Inflammatory macrophage (primary cell): ENCODE measurements at regions not wholly inside any gene's neighbourhood (a gene's known extent, or its start where the extent isn't known, plus 50 kb on each side); places are given as distances from the start of the nearest gene placed in this dataset.
"Not testable (repeated sequence)": the region's sequence is repeated elsewhere in the genome, so short reads cannot be mapped to it uniquely, and the experiment has no call there.

Experiments
- DNase-seq, 2 donors: peaks; one replicate each; pipeline ENCODE4 v3.0.0-alpha.2; 2020 to 2022

DNA sequence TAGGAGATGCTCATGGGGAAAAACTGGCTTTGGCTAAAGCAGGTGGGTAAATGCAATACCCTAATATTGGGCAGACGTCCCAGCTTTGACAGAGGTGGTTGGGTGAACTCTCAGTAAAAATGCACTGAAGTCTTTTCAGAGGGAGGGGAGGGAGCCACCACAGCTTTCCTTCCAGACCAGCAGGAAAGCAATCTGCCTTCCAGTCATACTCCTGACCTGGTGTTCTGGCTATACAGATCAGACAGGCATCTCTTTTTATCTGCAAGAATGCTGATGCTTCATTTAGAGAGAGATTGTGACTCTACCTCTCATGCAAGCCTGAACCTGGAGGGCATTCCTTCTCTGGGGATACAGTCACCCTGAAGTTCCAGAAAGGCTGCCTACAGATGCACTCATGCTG, 52.6 kb upstream of the ICA1 start:
- no peak for DNase-seq

DNA sequence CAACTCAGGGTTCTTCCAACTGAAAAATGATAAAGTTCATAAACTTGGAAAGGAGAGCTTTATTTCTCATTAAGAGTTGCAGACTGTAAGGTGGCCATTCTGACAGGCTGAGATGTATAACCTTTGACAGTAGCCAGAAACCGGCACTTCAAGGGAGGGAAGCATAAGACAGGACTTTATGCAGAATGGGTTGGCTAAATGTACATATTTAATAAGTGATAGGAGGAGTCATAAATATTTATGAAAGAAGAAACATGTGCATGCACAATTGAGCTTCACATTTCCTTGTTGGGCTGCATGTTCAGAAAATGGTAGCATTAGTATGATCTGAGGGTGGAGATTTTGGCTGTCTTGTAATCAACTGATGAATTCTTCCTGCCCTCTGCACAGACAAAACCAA, 57.1 kb upstream of the ICA1 start:
- DNase-seq: no peak

DNA sequence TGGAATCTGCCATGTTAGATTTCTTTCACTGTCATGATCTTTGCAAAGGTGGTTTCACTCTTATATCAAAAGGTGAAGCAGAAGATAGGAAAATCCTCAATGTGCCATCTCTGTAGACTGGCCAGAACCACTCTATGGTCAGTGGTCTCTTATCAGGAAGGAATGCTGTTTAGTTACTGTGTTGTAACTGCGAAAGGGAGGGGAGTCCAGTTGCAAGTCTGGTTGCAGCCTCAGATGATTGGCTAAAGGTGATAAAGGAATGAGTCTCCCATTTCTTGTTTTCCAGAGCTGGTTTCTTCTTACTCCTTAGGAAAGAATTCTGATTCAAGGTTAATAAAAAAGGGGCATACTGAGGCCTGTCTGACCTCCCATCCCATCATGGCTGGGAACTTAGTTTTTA, 58.2 kb upstream of the ICA1 start:
- DNase-seq: no peak

DNA sequence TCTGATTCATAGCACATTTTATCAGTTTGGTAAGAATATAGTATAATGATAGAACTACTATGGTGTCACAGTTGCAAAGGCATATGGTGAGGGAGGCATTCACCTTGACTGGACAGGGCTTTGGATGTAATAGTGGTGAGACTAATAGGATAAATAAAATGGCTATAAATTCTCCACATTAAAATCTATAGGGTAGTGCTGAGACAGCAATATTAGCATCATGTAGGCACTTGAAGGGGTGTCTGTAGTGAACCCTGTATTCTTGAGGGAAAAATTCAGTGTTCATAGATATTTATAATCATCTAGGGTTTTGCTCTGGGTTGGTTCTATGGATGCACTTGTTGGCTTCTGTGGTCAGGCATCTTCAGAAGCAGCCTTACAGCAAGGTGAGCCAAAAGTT, 59.3 kb upstream of the ICA1 start:
- DNase-seq: no peak

DNA sequence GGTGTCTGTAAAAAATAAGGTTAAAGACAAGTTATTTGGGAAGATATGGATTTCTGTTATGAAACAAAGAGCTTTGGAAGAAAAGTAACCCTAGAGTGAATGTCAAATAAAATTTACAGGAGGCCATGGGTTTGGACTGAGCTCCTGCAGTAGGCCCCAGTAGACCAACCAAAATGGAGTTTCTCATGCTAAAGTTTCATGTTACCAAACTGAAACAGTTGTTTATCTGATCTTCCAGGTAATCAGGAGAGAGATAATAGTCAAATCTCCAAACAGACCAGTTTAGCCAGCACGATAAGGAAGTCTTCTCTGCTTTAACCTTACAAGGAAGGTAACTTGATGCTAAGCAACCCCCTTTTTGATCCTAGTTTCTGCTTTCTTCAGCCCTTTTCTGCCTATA, 60.7 kb upstream of the ICA1 start:
- DNase-seq: no peak

DNA sequence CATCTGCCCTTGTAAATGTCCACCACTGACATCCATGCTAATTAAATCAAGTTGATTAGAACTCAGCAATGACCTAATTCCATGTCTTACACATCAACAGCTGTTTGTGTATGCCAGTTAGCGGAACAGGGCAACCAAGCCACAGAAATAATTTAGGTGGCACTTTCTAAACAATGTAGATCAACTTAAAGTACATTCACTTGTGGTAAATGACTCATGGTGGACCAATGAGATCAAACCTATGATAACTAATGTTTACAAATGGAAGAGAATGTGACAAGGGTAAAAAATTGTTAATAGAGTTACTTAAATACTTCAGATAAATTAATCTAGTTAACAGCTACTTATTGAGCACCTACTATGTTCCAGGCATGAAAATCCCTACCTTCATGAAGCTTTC, 63.1 kb upstream of the ICA1 start:
- no peak for DNase-seq

DNA sequence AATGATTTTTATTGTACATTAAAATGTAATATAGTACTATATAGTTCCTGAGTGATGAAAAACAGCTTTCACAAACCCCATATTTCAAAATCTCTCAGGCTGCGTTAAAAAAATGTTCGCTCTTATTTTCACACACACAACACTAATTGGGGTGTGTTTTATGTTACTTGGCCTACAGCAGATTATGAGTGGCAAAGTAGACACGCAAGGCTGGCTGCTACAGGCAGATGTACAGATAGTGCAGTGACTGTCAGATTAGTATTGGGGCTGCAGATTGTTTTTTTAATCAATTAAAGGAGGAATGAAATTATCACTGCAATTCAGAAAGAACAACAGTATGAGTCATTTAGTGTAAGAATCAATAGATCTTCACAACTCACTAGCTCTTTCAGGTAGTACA, 65.2 kb upstream of the ICA1 start:
- no peak for DNase-seq

DNA sequence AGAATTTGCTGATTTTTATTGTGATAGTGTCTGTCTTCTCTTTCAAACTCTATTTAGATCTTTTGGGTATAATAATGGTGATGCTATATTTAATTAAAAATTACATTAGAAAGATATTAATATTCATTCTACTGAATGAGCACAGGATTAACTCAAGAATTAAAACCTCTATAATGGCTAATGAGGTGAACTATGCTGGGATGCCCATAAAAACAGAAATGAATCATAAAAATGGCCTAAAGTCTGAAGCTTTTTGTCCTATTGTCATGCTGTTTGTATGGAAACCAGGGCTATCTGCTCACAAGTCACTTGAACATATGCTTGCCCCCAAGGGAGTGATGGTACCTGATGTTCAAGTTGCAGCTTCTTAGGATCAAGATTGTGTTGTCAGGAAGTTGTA, 76.2 kb upstream of the ICA1 start:
- DNase-seq: no peak

DNA sequence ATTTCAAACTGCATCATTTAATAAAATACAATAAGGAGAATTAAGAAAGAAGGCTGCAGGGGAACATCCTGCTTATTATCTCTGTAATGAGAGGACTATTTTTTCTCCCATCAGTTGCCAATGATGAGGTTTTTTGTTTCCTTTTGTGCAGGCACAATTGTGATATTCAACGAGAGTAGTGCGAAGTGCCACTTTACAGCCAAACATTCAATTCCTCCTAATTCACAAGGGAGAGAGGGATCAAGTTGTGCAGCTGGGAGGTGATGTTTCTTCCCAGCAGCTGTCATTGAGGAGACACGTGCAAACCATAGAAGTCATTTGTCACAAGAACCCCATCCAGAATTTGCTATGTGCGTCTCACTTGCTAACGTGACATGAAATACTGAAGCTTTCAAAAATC, 81.6 kb upstream of the ICA1 start:
- no peak for DNase-seq

DNA sequence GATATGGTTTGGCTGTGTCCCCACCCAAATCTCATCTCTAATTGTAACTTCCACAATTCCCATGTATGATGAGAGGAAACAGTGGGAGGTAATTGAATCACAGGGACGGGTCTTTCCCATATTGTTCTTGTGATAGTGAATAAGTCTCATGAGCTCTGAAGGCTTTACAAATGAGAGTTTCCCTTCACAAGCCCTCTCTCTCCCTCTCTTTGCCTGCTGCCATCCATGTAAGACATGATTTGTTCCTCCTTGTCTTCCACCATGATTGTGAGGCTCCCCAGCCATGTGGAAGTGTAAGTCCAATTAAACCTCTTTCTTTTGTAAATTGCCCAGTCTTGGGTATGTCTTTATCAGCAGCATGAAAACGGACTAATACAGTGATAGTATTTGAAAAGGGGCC, 85.4 kb upstream of the ICA1 start:
- not testable (repeated sequence) for DNase-seq

DNA sequence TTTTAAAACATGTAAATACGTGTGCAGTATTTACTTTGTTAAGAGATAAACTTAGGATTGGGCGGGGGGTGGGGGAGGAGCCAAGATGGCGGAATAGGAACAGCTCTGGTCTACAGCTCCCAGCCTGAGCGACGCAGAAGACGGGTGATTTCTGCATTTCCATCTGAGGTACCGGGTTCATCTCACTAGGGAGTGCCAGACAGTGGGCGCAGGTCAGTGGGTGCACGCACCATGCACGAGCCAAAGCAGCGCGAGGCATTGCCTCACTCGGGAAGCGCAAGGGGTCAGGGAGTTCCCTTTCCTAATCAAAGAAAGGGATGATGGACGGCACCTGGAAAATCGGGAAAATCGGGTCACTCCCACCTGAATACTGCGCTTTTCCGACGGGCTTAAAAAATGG, 81.8 kb upstream of the NXPH1 start:
- not testable (repeated sequence) for DNase-seq

DNA sequence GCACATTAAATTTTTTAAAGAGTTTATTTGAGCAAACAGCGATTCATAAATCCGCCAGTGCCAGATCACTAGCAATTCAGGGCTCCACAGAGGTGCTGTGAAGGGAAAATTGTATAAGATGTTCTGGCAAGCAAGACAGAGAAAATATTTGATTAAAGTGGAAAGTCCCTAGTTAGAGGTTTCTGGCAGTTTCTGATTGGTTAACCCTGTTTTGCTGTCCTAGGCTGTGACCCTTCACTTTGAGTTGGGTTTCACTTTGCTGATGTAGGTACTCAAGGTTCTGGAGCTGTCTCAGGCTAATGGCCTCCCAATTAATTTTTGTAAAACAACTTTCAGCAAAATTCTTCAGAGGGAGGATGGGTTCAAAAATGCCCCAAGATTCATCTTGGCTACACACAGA, 79.4 kb upstream of the NXPH1 start:
- DNase-seq: no peak

DNA sequence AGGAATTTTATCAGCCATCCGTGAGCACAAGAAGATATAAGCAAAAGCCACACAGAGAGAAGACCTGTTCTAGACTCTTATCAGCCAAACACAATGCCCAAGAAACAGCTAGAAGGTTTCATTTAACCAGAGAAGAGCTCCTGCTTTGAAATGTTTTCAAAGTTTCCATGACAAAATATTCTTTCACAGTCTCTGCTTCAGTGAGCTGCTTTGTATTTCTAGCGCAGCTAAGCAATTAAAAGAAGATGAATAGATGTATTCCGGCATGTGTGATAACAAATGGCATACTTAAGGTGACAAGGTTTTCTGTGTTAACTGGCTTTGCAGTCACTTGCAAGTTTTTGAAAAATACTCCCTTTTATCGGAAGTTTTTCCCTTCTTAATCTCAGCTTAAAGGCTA, 78.9 kb upstream of the NXPH1 start:
- no peak for DNase-seq

DNA sequence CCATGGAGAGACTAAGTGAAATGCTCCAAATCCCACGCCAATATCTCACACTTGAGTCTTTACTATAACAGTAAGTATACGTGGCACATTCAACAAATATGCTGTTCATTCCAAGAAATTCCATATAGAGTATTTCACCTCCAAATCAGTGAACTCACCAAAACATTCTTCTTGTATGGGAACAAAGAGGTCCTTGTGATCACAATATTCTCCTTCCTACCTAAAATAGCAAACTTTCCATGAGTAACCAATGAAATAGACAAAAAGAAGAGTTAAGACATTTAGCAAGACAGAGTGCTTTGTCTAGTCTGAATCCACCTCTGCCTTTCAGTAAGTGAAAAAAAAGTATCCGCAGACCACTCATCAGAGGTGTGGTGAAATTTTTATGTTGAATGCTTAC, 77.3 kb upstream of the NXPH1 start:
- no peak for DNase-seq

DNA sequence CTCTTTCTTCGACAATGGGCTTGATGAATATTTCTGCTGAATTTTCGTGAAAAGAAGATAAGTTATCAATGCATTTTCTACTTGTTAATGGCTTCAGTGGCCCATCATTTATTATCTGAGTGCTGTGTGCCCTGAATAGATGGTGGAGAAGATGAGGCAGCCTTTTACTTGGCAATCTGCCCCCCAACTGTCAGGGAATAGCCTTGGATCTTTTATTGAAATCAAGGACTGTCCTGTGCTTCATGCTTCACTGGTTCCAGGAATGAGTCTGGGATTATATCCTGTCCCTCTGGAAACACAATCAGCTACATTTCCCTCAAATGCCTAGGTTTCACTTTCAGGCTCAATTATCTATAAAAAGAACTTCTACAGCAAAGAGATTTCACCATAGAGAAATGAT, 75.9 kb upstream of the NXPH1 start:
- DNase-seq: no peak

DNA sequence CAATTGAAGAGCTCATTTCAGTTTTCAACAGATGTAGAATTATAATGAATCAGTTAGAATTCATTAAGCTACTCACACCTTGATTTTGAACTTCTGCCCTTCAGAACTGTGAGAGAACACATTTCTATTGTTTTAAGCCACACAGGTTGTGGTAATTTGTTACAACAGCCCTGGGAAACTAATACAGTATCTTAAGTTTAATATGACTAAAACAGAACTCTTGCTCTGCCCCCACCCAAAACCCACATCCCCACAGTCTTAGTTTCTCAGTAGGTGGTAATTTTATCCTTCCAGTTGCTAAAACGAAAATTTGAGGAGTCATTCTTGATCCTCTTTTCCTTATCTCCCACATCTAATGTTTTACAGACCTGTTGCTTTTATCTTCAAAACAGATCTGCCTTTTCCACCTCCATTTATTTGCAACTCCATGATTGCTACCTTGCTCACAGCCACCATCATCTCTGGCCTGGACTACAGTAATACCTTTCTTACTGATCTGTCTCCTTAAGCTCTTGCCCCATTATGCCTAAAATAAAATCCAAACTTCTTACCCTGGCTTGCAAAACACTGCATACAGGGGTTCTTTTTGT, 72.8 kb upstream of the NXPH1 start:
- no peak for DNase-seq

DNA sequence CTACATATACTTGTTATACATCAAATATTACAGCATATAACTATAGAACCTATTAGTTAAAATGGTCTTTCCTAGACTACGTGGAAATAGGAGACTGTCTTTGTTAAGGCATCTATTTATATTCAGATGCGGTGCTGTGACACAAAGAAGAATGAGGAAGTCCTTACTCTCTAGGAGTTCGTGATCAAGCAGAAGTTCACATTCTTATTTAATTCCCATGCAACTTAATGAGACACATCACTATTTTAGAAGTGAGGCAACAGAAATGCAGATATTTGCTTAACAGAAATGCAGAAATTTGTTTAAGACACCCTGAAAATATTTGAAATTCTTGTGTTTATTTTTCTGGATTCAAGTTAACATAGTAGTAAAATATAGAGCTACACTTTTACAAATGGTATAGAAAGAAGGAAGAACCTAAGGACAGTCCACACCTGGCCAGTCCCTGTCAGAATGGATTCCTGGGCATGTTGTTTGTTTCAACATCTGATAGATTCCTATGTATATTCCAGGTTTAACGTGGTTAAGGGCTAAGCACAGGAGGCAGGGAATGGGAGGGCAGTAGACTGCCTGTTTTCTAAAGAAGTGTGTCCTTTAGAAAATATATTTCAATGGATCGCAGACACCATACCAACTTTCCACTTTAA, 70.6 kb upstream of the NXPH1 start:
- peak in 1 of 2 donors; percentile 3 for DNase-seq

DNA sequence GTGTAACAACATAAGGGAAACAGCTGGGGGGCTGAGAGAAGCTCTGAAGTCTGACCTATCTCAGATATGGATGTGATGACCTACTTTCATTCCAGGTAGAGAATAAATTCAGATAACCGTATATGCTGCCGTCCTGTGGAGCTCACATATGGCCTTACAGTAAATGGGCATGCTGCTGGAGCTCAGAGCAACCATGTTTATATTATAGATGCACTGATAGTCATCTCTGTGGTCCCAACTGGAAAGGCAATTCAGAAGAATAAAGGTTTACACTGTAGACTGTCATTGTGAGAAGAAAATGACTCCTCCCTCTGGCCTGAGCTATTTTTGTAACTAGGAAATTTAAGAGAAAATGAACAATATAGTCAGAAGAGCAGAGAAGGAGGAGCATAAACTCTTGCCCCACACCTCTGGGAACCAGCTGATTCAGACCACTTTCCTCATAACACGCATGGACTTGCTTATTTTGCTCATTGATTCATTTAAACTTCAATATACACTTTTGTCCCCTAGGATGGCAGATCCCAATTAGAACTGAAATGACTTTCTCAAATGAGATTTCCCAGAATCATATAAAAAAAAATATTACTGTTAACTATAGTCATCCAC, 69.9 kb upstream of the NXPH1 start:
- DNase-seq: no peak

DNA sequence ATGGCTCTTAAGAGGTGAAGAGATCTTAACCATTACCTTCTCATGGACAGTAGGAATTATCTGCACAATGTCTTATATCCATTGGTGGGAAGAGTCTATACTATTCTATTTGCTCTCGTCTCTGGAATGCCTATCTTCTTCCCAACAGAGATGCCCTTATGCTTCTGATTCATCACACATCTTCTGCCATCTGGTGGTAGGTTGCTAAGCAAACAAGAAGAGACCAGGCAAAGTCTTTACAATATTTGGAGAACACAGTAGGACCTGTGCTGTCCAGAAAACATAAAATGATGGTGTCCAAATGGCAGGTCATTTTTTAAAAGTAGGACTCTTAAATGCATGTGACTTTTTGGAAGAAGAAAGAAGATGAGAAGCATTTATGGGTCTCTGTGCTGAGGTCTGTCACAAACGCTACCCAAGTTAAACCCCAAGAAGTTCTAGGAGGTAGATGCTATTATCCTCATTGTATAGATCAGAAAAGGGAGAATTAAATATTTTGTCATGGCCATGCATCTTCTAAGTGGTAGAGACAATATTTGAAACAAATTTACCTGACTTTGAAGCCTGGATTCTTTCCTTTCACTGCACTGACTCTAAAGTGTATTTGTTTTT, 67.8 kb upstream of the NXPH1 start:
- peak in 1 of 2 donors; percentile 8 for DNase-seq

DNA sequence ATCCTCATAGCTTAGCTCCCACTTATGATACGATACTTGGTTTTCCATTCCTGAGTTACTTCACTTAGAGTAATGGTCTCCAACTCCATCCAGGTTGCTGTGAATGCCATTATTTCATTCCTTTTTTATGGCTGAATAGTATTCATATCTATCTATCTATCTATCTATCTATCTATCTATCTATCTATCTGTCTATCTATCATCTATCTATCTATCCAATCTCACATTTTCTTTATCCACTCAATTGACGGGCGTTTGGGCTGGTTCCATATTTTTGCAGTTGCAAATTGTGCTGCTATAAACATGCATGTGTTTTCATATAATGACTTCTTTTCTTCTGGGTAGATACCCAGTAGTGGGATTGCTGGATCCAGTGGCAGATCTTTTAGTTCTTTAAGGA, 65.4 kb upstream of the NXPH1 start:
- DNase-seq: not testable (repeated sequence)

DNA sequence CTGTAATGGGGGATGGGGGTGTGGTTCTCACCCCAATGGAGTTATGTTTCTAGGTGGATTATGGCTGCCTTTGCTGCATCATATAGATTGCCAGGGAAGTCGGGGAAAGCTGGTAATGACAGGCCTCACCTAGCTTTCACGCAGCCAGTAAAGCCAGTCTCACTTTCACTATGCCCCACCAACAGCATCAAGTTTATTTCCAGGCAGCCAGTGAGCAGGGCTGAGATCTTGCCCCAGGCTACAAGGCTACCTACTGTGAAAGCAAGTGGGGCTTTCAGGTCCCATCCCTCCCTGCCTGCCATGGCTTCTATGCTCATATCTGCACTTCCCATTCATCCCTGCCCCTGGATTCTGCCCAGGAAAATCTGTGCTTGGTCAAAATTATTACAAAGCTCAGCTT, 61.7 kb upstream of the NXPH1 start:
- DNase-seq: no peak

DNA sequence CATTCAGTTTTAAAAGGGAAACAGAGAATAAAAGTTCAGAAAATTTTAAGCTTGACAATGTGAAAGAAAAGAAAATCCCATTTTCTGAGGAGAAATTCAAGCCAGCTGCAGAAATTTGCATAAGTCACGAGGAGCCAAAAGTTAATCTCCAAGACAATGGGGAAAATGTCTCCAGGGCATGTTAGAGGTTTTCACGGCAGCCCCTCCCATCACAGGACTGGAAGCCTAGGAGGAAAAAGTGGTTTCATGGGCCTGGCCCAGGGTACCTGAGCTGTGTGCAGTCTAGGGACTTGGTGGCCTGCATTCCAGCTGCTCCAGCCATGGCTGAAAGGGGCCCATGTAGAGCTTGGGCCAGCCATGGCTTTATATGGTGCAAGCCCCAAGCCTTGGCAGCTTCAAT, 59.6 kb upstream of the NXPH1 start:
- no peak for DNase-seq

DNA sequence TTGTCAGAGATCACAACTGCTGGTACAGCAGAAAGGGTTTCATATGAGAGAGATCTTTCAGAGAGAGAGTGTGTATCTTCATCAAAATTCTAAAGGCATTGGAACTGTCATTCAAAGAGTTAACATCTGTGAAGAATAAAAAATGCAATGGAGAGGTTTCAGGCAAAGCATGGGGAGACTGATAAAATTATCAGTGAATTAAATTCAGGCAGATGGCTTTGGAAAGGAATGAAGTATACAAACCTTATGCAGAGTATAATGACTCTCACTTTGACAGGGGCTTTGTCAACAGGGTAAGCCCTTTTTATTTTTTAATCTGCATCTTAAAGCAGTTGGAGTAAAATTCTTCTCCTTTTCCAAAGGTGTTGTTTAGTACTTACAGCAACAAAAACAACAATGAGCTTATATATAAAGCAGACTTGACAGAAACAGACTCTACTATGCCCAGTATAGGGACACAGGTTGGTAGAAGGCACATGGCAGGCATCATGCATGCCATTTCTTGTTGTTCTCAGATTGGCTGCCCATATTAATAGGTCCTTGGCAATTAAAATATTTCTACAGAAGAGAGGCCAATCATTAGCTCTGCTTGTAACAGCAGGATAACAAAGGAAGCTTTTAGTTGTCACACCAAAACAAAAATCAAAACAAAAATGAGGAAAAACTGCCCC, 54.9 kb upstream of the NXPH1 start:
- no peak for DNase-seq

DNA sequence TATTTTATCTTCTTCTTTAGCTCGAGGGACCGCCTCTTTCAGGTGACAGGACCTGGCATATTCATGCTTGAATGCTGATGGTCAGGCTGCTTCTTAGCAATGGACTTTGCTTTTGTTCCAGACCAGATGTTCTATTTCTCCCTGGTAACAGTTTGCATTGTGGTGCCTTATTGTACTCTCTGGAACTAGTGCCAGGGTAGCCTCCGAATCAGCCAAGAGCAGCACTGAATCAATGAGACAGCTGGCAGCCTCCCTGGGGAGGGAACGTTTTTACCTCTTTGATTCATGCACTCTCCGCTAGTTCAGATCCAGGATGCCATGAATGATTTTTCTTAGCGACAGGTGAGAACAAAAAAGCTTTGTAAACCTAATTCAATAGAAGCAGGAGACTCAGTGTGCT, 54.1 kb upstream of the NXPH1 start:
- DNase-seq: no peak
